Left colon (tissue), 2 donors: ENCODE measurements at regions not wholly inside any gene's neighbourhood (a gene's known extent, or its start where the extent isn't known, plus 50 kb on each side); places are given as distances from the start of the nearest gene placed in this dataset.
"Not testable (repeated sequence)": the region's sequence is repeated elsewhere in the genome, so short reads cannot be mapped to it uniquely, and the experiment has no call there.

Experiments used
- ATAC-seq: fragments of 200-7000 bp; cut with Tn5 transposase; one replicate; pipeline ENCODE4 v1.9.1; 2020; ENCODE audit warnings: mild to moderate bottlenecking, moderate library complexity
- DNase-seq, 2 donors: peaks; one replicate each; pipeline ENCODE4 v3.0.0-alpha.2; 2020
- intact Hi-C, 2 donors: fragments of 100-400 bp; cut with DNase I in 1 of 2; cut with micrococcal nuclease in 1 of 2; formaldehyde crosslinking; loops; one replicate each; pipeline versions ENCODE4 v1.11.2 to v1.14.0; 2022; cut with DNase I, micrococcal nuclease
- donor health status: DM: no; HTN: no; CAD: no.
- donor health status: DM: yes; HTN: yes; CAD: no.

GRCh38 chr3:106305127-106305526 is 436.3 kb upstream of the CBLB start:
- DNase-seq, result no peak
- intact Hi-C loops, result no loop called here
- ATAC-seq, result no peak

GRCh38 chr3:106305882-106306435 is 437.1 kb upstream of the CBLB start:
- no peak for DNase-seq
- no peak for ATAC-seq
- intact Hi-C loops, result no loop called here

- no peak for DNase-seq
- ATAC-seq, result no peak
- intact Hi-C loops, result no loop called here
These were observed 440.5 kb upstream of the CBLB start for GRCh38 chr3:106309274-106309673.

- DNase-seq, ATAC-seq, intact Hi-C loops: not testable (repeated sequence)
These were observed 441.0 kb upstream of the CBLB start for GRCh38 chr3:106309798-106310197.

GRCh38 chr3:106317141-106318055 is 448.6 kb upstream of the CBLB start:
- ATAC-seq (no peak), DNase-seq (no peak)
- intact Hi-C loops, result no loop called here

- DNase-seq, intact Hi-C loops, ATAC-seq: not testable (repeated sequence)
These were observed 452.6 kb upstream of the CBLB start for GRCh38 chr3:106321438-106321837.

GRCh38 chr3:106323586-106323985 is 454.8 kb upstream of the CBLB start:
- ATAC-seq, result no peak
- no peak for DNase-seq
- intact Hi-C loops, result no loop called here

GRCh38 chr3:106326941-106327695 is 458.3 kb upstream of the CBLB start:
- DNase-seq, result no peak
- no peak for ATAC-seq
- intact Hi-C loops, result no loop called here

GRCh38 chr3:106327696-106328025 is 458.8 kb upstream of the CBLB start:
- intact Hi-C loops, result no loop called here
- DNase-seq, result no peak
- ATAC-seq, result no peak

DNA sequence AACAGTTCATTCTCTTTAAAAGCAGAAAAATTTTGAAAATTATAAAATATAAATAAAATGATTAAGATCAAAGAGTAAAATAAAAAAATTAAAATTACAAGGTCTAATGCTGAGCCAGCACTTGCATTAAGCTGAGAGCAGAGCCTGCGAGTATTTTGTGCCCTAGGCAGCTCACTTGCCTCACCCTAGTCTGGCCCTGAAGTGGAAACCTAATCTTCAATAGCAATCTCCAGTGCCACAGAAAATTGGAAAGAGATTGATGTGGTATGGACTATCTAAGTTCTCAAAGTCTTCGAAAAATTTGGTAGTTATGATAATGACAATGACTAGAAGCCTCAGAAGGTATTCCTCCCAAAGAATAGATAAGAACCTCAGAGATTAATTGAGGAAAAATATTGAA is 459.4 kb upstream of the CBLB start:
- DNase-seq, result no peak
- no peak for ATAC-seq
- intact Hi-C loops, result no loop called here

DNA sequence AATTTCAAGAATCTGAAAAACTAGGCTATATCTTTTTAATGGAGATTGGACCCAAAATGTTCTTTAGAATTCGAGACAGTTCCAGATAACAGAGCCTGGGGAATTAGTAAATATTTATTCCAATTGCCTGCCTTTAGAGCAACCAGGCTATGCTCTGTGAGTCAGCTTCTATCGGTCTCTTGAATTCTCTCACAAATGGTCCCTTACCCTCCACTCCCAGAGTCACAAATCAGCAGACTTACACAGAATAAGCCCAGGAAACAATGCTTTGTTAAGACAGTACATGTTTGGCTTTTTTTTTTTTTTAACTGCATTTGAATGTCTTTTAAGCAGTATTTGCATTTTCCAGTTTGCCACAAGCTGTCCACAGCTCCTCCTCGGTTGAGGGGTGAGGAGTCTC is 460.7 kb upstream of the CBLB start:
- intact Hi-C loops, result no loop called here
- no peak for DNase-seq
- ATAC-seq, result no peak

DNA sequence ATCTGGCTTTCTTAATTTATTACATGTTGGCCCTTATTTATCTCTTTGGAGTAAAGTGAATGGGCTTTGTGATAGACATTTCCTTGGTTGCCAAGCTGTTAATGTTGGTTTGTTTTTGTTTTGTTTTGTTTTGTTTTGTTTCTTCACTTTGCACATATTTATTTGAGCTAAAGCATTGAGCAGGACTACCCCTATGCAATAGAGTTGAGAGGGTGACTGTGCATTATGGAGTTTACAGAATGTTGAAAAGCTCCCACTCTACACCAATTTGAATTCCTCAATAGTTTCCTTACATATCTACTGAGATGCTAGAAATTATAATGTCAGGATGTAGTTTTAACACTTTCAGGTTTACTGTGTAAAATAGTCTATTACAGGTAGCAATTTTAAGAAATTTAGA is 462.8 kb upstream of the CBLB start:
- DNase-seq (no peak), ATAC-seq (no peak)
- intact Hi-C loops, result no loop called here

DNA sequence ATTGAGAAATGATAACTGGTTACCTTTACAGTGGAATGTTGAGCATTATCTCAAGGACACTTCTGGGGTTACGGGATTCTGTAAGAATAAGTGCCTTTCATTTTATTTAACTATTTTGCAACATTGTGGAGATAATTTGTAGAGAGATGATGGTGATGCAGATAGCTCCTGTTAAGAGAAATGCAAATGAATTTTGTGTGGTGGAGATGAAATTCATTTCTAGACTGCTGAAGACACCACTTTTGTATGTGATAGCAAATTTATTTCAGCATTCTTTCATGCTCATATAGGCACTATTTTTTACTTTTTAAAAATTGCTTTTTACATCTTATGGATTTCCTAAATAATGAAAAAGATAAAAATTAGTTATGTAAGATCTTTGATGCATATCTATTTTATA is 463.3 kb upstream of the CBLB start:
- no peak for DNase-seq
- intact Hi-C loops, result no loop called here
- no peak for ATAC-seq

- DNase-seq, result no peak
- intact Hi-C loops, result no loop called here
- no peak for ATAC-seq
These were observed 464.1 kb upstream of the CBLB start for GRCh38 chr3:106332884-106333283.

DNA sequence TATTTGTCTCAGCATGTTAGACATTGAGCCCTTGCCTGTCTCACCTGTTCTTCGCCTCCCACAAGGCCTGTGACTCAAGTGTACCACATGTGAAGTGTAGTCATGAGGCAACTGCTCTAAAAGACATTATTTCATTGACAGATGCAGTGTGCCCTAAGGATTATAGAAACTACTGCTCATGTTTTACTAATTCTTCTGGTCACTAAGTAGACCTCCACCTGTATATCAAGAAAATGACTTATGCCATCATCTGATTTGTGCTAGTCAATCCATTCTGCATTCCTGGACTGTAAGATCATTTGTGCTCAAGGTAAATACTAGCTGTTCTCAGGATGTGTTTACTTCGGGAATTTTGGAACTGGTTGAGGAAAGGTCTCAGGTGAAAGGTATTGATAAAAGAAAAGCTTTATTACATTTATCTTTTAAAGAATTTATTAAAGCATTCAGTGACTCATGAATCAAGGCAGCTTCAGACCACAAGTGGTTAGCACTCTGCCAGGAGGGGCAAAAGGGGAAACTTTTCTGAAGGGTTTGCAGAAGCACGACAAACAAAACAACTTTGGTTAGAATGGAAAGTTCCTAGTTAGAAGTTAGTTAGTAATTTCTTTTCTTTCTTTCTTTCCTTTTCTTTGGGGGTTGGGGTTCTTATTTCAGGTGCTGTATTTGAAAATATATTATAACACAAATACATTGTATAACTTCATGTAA is 465.3 kb upstream of the CBLB start:
- intact Hi-C loops, result no loop called here
- no peak for ATAC-seq
- DNase-seq, result no peak

GRCh38 chr3:106336619-106337018 is 467.8 kb upstream of the CBLB start:
- intact Hi-C loops, result no loop called here
- ATAC-seq (no peak), DNase-seq (no peak)

DNA sequence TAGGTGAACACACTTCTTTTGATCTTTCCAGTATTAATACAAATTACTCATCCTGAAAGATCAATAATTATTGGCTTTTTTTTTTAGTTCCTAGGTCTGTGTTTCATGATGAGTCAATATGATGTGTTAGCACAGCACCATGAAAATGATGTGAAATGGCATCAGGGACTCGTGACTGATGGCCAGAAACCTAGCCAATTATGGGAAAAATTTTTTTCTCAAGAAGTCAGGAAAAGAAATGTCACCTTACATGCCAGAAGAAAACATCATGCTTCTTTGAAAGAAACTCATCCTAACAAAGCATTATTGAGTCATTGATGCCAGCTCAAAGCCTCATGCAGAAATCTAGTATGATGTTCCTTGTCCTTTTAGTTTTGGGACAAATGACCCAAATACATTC is 468.3 kb upstream of the CBLB start:
- intact Hi-C loops, result no loop called here
- DNase-seq, result no peak
- ATAC-seq, result no peak

- no peak for DNase-seq
- intact Hi-C loops, result no loop called here
- no peak for ATAC-seq
These were observed 469.9 kb upstream of the CBLB start for GRCh38 chr3:106338582-106339214.

- intact Hi-C loops, result no loop called here
- DNase-seq (no peak), ATAC-seq (no peak)
These were observed 470.7 kb upstream of the CBLB start for GRCh38 chr3:106339551-106339950.
